ENCODE measurements at regions not wholly inside any gene's neighbourhood (a gene's known extent, or its start where the extent isn't known, plus 50 kb on each side); places are given as distances from the start of the nearest gene placed in this dataset.

- TF ChIP-seq POLR2A (IDR thresholded peaks at IDR 0.05; ENCODE audit: low read length) = no peak
- TF ChIP-seq GATA1 (IDR thresholded peaks at IDR 0.05; ENCODE audit: low read depth, low read length) = no peak
These were observed 1479.5 kb downstream of the PCDH7 start for GRCh38 chr4:32199639-32200038.
